Tibial nerve (tissue), 4 donors: ENCODE measurements at regions not wholly inside any gene's neighbourhood (a gene's known extent, or its start where the extent isn't known, plus 50 kb on each side); places are given as distances from the start of the nearest gene placed in this dataset.

ENCODE experiments used
- DNase-seq, 2 donors: peaks; one replicate each; pipeline ENCODE4 v3.0.0-alpha.2; 2019; ENCODE audit warnings: low spot score in 2 of 2
- H3K27ac ChIP-seq, 4 donors: fragments of 200-600 bp; sonication (generic) in 3 of 4; one replicate each; pipeline ENCODE4 v1.5.1; 2017 to 2019; ENCODE audit warnings: mild to moderate bottlenecking in 1 of 4
- H3K27me3 ChIP-seq, 2 donors: fragments of 200-600 bp; sonication (generic) in 1 of 2; one replicate each; pipeline versions ENCODE4 v1.5.1 to v1.6.0; 2017 to 2019
- H3K36me3 ChIP-seq, 3 donors: fragments of 200-600 bp; sonication (generic); one replicate each; pipeline ENCODE4 v1.5.1; 2018 to 2019
- H3K4me1 ChIP-seq, 4 donors: fragments of 200-600 bp; sonication (generic) in 3 of 4; one replicate each; pipeline ENCODE4 v1.5.1; 2017 to 2019
- H3K4me3 ChIP-seq, 4 donors: fragments of 200-600 bp; sonication (generic) in 3 of 4; one replicate each; pipeline ENCODE4 v1.5.1; 2017 to 2019; ENCODE audit warnings: mild to moderate bottlenecking in 1 of 4, moderate library complexity in 1 of 4
- H3K9me3 ChIP-seq, 4 donors: fragments of 200-600 bp; sonication (generic) in 3 of 4; one replicate each; pipeline ENCODE4 v1.5.1; 2017 to 2019
- EP300 ChIP-seq, 2 donors: sonication (generic); formaldehyde crosslinking; IDR thresholded peaks; one replicate each; pipeline ENCODE4 v1.6.1; 2017; ENCODE audit warnings: antibody characterized with exemption in 2 of 2, mild to moderate bottlenecking in 1 of 2
- POLR2A ChIP-seq, 2 donors: fragments of 450-650 bp; IDR thresholded peaks; one replicate each; pipeline ENCODE4 v1.6.1; 2017; ENCODE audit warnings: antibody characterized with exemption in 2 of 2, mild to moderate bottlenecking in 2 of 2, moderate library complexity in 2 of 2
- WGBS, 2 donors: methylation state at CpG; one replicate each; pipeline ENCODE4 v1.1.5; 2018; 5-methylcytosine and 5-hydroxymethylcytosine counted together
- TF ChIP-seq, protein P1 (sequence below), 5 experiments: fragments of 200-600 bp in 3 of 5; fragments of 450-650 bp in 2 of 5; sonication (generic) in 3 of 5; IDR thresholded peaks; one replicate each; pipeline ENCODE4 v1.5.1; 2016 to 2019; ENCODE audit warnings: antibody characterized with exemption in 5 of 5, mild to moderate bottlenecking in 3 of 5, moderate library complexity in 2 of 5

DNA sequence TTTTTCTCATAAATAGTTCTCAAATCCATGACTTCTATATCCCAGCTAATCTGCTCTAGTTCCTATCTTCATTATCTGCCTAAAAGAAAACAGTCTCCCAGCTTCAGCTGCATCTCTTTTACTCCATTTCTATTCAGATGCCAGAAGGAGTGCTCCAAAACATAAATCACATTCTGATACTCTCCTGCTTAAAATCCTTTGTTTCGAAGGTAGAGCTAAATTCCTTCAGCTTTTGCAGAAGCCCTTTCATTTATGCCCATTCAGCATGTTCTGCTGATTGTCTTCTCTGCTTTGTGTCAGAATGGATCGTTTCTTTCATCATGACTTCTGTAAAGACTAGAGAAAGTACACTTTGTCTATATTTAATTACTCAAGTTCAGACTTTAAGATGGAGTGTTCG is 440.1 kb upstream of the SMIM31 start:
- Histone ChIP-seq H3K27me3 (no peaks in the 10 kb centered on the region), H3K27ac (no peak overlapping the region), H3K4me3 (no peak overlapping the region), H3K4me1 (no peaks in the 10 kb centered on the region), H3K9me3 (no peaks in the 10 kb centered on the region), H3K36me3 (no peaks in the 10 kb centered on the region)
- no peak for DNase-seq
- no peak for TF ChIP-seq EP300 (IDR thresholded peaks at IDR 0.05)
- no peak for TF ChIP-seq POLR2A (IDR thresholded peaks at IDR 0.05)
- TF ChIP-seq, protein P1, sequence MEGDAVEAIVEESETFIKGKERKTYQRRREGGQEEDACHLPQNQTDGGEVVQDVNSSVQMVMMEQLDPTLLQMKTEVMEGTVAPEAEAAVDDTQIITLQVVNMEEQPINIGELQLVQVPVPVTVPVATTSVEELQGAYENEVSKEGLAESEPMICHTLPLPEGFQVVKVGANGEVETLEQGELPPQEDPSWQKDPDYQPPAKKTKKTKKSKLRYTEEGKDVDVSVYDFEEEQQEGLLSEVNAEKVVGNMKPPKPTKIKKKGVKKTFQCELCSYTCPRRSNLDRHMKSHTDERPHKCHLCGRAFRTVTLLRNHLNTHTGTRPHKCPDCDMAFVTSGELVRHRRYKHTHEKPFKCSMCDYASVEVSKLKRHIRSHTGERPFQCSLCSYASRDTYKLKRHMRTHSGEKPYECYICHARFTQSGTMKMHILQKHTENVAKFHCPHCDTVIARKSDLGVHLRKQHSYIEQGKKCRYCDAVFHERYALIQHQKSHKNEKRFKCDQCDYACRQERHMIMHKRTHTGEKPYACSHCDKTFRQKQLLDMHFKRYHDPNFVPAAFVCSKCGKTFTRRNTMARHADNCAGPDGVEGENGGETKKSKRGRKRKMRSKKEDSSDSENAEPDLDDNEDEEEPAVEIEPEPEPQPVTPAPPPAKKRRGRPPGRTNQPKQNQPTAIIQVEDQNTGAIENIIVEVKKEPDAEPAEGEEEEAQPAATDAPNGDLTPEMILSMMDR (IDR thresholded peaks at IDR 0.05): no peak
- 29 to 32% methylated on average over 3 of the region's 3 CpGs for WGBS, 2 donors

DNA sequence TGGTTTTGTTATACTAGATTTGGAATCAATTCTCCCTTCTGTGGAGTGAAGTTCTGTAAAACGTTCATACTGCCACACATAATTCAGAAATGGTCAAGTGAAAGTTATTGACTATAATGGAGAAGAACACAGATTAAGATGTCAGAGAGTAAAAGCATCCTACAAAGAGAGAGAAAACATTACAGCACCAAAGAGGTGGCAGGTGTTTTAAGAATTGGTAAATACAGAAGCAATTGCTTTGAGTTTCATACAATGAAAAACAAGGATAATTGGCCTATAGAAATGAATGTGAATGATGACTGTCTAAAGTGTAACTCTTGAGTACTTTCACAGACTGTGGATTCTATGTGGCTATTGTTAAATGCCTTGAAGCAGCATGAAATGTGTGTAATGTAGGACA is 435.6 kb upstream of the SMIM31 start:
- Histone ChIP-seq H3K4me3 (no peak overlapping the region), H3K27me3 (no peaks in the 10 kb centered on the region), H3K4me1 (no peaks in the 10 kb centered on the region), H3K27ac (no peak overlapping the region), H3K36me3 (no peaks in the 10 kb centered on the region), H3K9me3 (no peaks in the 10 kb centered on the region)
- DNase-seq: no peak
- 49 to 54% methylated on average over 1 of the region's 1 CpG for WGBS, 2 donors
- TF ChIP-seq EP300 (IDR thresholded peaks at IDR 0.05) (no peak), POLR2A (IDR thresholded peaks at IDR 0.05) (no peak)
- TF ChIP-seq, protein P1 (IDR thresholded peaks at IDR 0.05): no peak

DNA sequence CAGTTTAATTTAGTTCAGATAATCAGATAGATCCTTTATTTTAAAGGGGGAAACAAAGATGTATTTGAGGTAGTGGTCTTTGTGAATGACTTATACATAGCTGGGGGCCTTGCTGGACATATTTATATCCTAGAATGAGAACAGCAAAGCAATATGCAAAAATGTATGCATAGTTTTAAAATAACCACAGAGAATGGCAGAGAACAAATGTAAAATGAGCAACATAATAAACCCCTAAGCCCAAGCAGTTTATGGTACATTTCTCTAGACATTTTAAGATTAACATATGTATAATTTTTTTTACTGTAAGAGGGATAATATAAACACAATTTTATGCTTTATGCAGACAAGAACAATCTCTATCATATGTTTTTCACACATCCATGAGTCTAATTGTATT is 434.2 kb upstream of the SMIM31 start:
- H3K4me1 ChIP-seq: no peaks in the 10 kb centered on the region
- no peaks in the 10 kb centered on the region for H3K9me3 ChIP-seq
- H3K27ac ChIP-seq: no peak overlapping the region
- no peak for DNase-seq
- H3K4me3 ChIP-seq: no peak overlapping the region
- TF ChIP-seq, protein P1 (IDR thresholded peaks at IDR 0.05): no peak
- no peaks in the 10 kb centered on the region for H3K36me3 ChIP-seq
- no peaks in the 10 kb centered on the region for H3K27me3 ChIP-seq

DNA sequence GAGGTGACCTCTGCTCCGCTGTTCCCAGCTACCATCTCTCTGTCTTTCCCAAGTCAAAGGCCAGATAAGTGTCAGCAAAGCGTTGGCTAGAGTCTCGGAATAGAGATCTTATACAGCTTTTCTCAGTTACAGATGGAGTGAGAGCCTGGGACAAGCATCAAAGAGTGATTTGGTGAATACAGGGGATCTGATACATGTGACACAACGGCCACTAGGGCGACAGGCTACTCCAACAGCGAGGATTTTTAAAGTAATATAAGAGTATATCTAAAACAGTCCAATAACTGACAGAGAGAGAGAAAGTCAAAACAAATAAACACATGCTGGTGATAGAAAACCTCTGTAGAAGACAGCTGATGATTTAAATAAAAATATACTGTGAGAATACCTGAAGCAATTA is 433.1 kb upstream of the SMIM31 start:
- H3K27ac ChIP-seq: no peak overlapping the region
- no peak for DNase-seq
- no peaks in the 10 kb centered on the region for H3K27me3 ChIP-seq
- no peaks in the 10 kb centered on the region for H3K9me3 ChIP-seq
- H3K4me3 ChIP-seq: no peak overlapping the region
- WGBS, 2 donors: 74 to 75% methylated on average over 6 of the region's 6 CpGs
- no peaks in the 10 kb centered on the region for H3K36me3 ChIP-seq
- no peak for TF ChIP-seq EP300 (IDR thresholded peaks at IDR 0.05)
- TF ChIP-seq, protein P1 (IDR thresholded peaks at IDR 0.05): no peak
- no peak for TF ChIP-seq POLR2A (IDR thresholded peaks at IDR 0.05)
- H3K4me1 ChIP-seq: no peaks in the 10 kb centered on the region

DNA sequence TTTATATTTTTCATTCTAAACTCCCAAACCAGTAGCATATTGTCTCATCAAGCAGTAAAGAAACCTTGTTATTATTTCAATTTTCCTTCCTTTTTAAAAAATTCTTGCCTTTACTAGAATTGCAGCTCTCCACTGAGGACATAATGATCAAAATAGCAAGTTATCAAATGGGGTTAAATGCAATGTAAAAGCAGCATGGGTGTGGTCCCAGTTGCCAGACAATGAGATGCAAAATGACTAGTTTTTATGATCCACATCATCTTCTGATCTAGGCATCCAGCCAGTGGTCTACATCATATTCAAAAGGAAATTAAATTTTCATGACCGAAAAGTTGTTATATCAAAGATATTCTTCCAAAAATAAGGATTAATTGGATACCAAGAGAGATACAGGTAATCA is 427.9 kb upstream of the SMIM31 start:
- H3K9me3 ChIP-seq: no peaks in the 10 kb centered on the region
- DNase-seq: no peak
- 79 to 81% methylated on average over 1 of the region's 1 CpG for WGBS, 2 donors
- H3K27me3 ChIP-seq: no peaks in the 10 kb centered on the region
- H3K4me1 ChIP-seq: no peaks in the 10 kb centered on the region
- H3K36me3 ChIP-seq: no peaks in the 10 kb centered on the region
- H3K4me3 ChIP-seq: no peak overlapping the region
- no peak for TF ChIP-seq POLR2A (IDR thresholded peaks at IDR 0.05)
- TF ChIP-seq, protein P1 (IDR thresholded peaks at IDR 0.05): no peak
- TF ChIP-seq EP300 (IDR thresholded peaks at IDR 0.05): no peak
- no peak overlapping the region for H3K27ac ChIP-seq
